Right cardiac atrium (tissue), 5 donors: ENCODE measurements at regions not wholly inside any gene's neighbourhood (a gene's known extent, or its start where the extent isn't known, plus 50 kb on each side); places are given as distances from the start of the nearest gene placed in this dataset.

Experiments
- ATAC-seq, 2 donors: fragments of 200-7000 bp; cut with Tn5 transposase; one replicate each; pipeline versions ENCODE4 v1.8.0 to v1.9.1; 2020; ENCODE audit warnings: moderate library complexity in 2 of 2, mild to moderate bottlenecking in 1 of 2
- DNase-seq, 3 donors: peaks; one replicate each; pipeline ENCODE4 v3.0.0-alpha.2; 2020
- H3K27ac ChIP-seq: one replicate; pipeline ENCODE4 v1.5.1; 2013; ENCODE audit warnings: mild to moderate bottlenecking, low read length, control low read depth, moderate library complexity
- H3K27me3 ChIP-seq: one replicate; pipeline ENCODE4 v1.6.1; 2013; ENCODE audit not compliant: control insufficient read depth, insufficient read depth
- H3K4me1 ChIP-seq: one replicate; pipeline ENCODE4 v1.6.1; 2013; ENCODE audit warnings: low read length; ENCODE audit not compliant: control insufficient read depth, insufficient read depth
- H3K4me3 ChIP-seq: one replicate; pipeline ENCODE4 v1.5.1; 2013; ENCODE audit warnings: low read length, control low read depth
- H3K9me3 ChIP-seq: one replicate; pipeline ENCODE4 v1.6.1; 2013; ENCODE audit warnings: low read length; ENCODE audit not compliant: control insufficient read depth
- WGBS: extraction: QIAGEN DNeasy Blood & Tissue Kit; methylation state at CpG from one replicate; pipeline ENCODE4 v1.1.7; 2013; 5-methylcytosine and 5-hydroxymethylcytosine counted together
- intact Hi-C, 4 donors: fragments of 100-400 bp; cut with DNase I; formaldehyde crosslinking; loops; one replicate each; pipeline versions ENCODE4 v1.11.0 to v1.14.0; 2022 to 2023
- donor health status: healthy with polysubstance abuse.
- donor health status: DM: no; HTN: yes; CAD: no.
- donor health status: DM: no; HTN: no; CAD: no.
- donor health status: DM: no; HTN: yes; CAD: no; lungs with severe emphysema.
- donor health status: DM: yes; HTN: yes; CAD: no.

DNA sequence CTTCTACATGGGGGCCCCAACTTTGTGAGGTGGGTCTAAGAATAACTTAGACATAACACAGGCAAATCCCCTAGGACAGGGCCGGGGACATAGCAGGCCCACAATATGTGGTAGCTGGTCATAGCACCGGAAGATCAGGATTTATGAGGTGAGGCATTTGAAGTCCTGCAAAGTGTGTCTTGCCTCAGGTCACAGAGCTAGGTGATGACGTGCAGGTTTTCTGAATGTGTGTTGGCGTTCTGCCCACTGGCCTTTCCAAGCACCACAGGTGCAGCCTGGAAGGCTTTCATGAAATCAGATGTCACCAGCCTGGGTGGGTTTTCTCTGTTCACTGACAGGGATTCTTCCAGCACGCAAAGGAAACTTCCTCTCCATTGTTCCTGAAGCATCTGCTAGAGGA, 119.1 kb downstream of the LRATD1 start:
- no peak for DNase-seq
- H3K27me3 ChIP-seq = no peaks in the 10 kb centered on the region
- no peak overlapping the region for H3K27ac ChIP-seq
- no peaks in the 10 kb centered on the region for H3K9me3 ChIP-seq
- intact Hi-C loops = no loop called here
- H3K4me3 ChIP-seq = no peak overlapping the region
- no peak for ATAC-seq
- H3K4me1 ChIP-seq = no peaks in the 10 kb centered on the region
- WGBS = 69% methylated on average over 5 of the region's 5 CpGs

DNA sequence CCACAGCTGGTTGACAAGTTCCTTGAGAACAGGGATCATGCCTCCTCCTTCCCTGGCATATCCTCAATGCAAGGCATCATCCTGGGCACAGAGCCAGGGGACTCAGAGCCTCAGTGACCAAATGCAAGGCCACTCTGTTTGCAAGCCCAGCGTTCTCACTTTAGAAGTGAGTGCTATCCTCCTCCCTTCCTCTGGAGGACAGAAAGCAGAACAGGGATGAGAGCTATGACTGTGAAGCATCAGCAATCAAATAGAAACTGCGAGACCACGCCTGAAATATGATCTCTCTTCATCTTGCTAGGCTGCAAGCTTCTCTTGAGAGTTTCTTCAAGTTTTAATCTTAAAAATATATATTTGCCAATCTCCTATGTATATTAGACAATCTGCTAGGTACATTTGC, 119.8 kb downstream of the LRATD1 start:
- Histone ChIP-seq H3K9me3 (no peaks in the 10 kb centered on the region), H3K4me3 (no peak overlapping the region), H3K27ac (no peak overlapping the region), H3K4me1 (no peaks in the 10 kb centered on the region), H3K27me3 (no peaks in the 10 kb centered on the region)
- no peak for DNase-seq
- no peak for ATAC-seq
- intact Hi-C loops = no loop called here
- WGBS = 78% methylated on average over 3 of the region's 3 CpGs

DNA sequence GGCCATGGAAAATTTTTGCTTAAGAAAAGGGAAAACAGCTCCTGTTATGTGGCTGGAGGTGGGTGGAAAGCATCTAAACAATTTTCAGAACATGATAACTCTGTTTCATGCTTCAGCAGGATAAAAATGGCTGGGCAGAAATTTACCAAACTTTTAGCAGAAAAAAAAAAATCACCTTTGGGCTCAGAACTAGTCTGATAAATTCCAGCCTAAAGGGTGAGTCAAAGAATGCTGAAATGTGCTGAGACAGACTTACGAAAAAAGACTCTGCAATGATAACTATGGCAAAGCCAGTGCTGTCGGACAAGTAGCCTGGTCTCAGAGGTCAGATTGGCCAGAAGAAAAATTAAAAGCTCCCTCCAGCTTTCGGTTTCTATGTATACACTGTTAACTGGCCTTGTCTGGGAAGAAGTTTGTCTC, 123.6 kb downstream of the LRATD1 start:
- ATAC-seq (no peak), DNase-seq (no peak)
- no peak overlapping the region for H3K4me3 ChIP-seq
- no peaks in the 10 kb centered on the region for H3K27me3 ChIP-seq
- 45% methylated on average over 3 of the region's 3 CpGs for WGBS
- H3K27ac ChIP-seq = no peak overlapping the region
- H3K9me3 ChIP-seq = no peaks in the 10 kb centered on the region
- intact Hi-C loops = no loop called here
- H3K4me1 ChIP-seq = no peaks in the 10 kb centered on the region

DNA sequence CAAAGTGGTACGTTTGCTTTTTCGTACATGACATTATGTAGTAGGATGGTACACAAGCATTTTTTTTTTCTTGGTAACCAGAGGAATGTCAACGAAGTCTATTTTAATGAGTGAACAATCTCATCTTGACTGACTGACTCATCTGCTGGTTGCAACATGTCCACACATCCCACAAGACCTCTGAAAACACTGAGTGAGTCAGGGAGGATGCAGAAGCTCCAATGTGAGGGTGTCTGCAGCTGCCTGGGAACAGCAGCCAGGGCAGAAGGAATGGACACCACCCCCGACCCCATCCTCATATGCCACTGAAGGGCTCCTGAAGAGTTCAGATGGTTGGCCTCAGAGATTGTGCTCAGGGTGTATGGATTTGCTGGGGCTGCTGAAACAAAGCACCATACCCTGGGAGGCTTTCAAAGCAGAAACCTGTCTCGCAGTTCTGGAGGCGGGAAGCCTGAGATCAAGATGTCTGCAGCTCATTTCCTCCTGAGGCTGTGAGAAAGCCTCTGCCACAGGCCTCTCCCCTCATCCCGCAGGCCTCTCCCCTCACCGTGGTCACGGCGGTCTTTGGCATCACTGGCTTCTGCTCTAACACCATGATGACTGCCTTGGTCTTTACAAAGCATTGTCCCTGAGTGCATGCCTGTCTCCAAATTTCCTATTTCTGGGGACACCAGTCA, 124.6 kb downstream of the LRATD1 start:
- 86% methylated on average over 10 of the region's 10 CpGs for WGBS
- no peaks in the 10 kb centered on the region for H3K4me1 ChIP-seq
- no peaks in the 10 kb centered on the region for H3K9me3 ChIP-seq
- H3K27me3 ChIP-seq = no peaks in the 10 kb centered on the region
- no peak overlapping the region for H3K4me3 ChIP-seq
- intact Hi-C loops = no loop called here
- peak in 1 of 3 donors; percentile 3 for DNase-seq
- H3K27ac ChIP-seq = no peak overlapping the region
- no peak for ATAC-seq

DNA sequence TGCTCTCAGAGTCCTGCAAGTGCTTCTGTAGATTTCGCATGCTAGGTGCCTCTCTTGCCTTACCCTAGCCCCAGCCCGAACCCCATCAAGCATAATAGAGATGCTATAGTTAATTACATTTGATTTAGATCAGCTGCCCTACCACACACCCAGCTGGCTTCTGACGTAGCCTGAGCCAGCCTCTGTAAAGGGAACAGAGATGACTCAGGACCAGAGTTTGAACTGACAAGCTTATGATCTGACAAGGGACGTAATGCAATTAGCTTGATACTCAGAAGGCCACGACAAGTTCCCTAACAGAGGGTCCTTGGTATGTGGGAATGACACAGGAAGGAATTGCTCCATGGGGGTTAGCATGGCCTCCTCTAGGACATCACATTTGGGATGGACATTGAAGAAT, 126.6 kb downstream of the LRATD1 start:
- no peaks in the 10 kb centered on the region for H3K4me1 ChIP-seq
- WGBS = 81% methylated on average over 5 of the region's 5 CpGs
- no peak for ATAC-seq
- no peak overlapping the region for H3K4me3 ChIP-seq
- H3K27me3 ChIP-seq = no peaks in the 10 kb centered on the region
- no peak overlapping the region for H3K27ac ChIP-seq
- DNase-seq = no peak
- intact Hi-C loops = no loop called here
- no peaks in the 10 kb centered on the region for H3K9me3 ChIP-seq

DNA sequence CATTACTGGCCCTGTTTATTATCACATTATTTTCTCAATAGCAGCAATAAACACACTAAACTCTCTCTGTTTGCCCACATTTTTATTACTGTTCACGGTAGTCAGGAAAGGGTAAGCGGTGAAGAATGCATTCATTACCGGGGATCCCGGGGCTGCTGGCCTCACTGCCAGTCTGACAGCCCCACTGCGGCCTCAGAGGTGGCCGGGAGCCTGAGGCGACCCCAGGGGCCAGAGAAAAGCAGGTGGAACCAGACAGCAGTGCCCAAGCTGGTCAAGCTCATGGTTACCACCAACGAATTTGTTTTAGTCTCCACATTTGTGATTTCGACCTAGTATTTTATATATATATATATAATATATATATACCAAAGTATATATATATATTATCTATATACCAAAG, 127.7 kb downstream of the LRATD1 start:
- Histone ChIP-seq H3K4me1 (no peaks in the 10 kb centered on the region), H3K4me3 (no peak overlapping the region), H3K9me3 (no peaks in the 10 kb centered on the region), H3K27me3 (no peaks in the 10 kb centered on the region), H3K27ac (no peak overlapping the region)
- DNase-seq = no peak
- intact Hi-C loops = no loop called here
- ATAC-seq = no peak
- WGBS = 84% methylated on average over 9 of the region's 9 CpGs

DNA sequence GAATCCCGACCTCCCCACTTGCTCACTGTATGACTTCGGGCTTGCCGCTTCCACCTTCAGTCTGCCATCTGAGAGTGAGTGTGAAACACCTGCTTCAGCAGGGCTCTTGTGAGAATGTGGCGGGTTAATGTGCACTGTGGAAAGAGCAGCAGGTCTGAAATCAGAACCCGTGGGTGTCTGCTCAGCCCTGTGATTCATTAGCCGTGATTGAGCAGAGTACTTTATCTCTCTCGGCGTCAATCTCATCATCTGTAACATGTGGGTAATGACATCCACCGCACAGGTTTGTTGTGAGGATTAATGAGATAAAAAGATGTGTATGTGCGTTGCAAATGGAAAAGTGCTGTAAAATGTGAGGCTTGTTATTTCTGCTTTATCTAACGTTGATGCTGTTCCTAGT, 128.6 kb downstream of the LRATD1 start:
- DNase-seq = no peak
- 62% methylated on average over 11 of the region's 11 CpGs for WGBS
- no peak for ATAC-seq
- Histone ChIP-seq H3K9me3 (no peaks in the 10 kb centered on the region), H3K27me3 (no peaks in the 10 kb centered on the region), H3K4me3 (no peak overlapping the region), H3K27ac (no peak overlapping the region), H3K4me1 (no peaks in the 10 kb centered on the region)
- intact Hi-C loops = no loop called here

DNA sequence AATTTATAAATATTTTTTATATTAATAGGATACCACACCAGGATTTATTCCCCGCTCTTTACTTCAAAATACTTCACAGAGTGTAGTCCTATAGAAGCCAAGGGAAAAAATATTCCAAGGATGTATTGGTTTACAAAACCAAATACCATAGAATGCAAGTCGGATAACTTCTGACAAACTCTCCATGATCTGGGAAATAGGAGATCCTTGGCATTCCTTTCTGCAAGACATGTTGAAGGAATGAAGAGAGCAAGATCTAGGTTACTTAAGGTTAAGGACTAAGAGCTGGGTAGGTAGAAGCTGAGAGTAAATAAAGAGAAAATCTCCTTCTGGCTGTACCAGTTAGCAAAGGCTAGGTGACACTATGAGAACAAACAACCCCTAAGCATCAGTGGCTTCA, 141.2 kb downstream of the LRATD1 start:
- ATAC-seq (no peak), DNase-seq (no peak)
- Histone ChIP-seq H3K4me1 (no peaks in the 10 kb centered on the region), H3K4me3 (no peak overlapping the region), H3K27me3 (no peaks in the 10 kb centered on the region), H3K27ac (no peak overlapping the region), H3K9me3 (no peaks in the 10 kb centered on the region)
- WGBS = 90% methylated on average over 2 of the region's 2 CpGs
- intact Hi-C loops = no loop called here

DNA sequence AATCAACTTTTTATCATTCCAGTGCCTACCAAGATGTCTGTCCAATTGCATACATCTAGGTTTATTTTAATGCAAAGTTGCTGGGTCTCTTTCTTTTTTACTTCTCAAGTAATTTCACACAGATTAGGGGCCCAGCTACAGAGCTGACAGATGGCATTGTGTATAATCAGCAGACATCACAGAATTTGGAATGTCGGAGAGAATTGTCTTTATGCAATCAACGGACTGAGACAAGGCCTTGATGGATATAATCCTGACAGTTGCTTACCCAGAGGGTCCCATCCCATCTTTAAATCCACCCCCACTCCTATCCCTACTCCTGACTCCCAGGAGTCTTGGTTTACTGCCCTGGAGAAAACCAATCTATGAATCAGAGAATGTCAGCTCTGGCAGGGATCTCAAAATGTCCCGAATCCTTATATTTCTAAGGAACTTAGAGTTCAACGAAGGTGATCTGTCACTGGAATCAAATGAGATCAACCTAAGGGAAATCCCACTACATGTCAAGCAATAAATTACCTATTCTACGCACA, 142.0 kb downstream of the LRATD1 start:
- WGBS = 77% methylated on average over 5 of the region's 5 CpGs

DNA sequence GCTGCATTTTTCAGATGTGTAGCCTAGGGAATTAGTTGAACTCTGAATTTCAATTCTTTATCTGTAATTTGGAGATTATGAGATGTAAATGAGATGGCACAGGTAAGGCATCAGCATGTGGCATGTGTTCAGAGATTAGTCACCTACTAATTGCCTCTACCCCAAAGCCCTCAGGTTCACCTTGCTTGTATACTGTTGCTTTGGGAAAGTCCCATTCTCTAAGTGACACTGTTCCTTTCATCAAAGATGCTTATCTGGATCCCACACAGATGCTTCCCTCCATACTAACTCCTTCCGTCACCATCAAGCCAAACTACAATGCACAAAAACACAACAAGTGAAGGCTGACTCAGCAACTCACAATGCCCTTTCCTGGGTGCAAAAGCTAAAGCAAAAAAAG, 143.7 kb downstream of the LRATD1 start:
- Histone ChIP-seq H3K9me3 (no peaks in the 10 kb centered on the region), H3K27me3 (no peaks in the 10 kb centered on the region), H3K4me3 (no peak overlapping the region), H3K27ac (no peak overlapping the region), H3K4me1 (no peaks in the 10 kb centered on the region)
- DNase-seq = no peak
- WGBS = 47% methylated on average over 1 of the region's 1 CpG
- intact Hi-C loops = no loop called here
- no peak for ATAC-seq

More for the DNA sequence above, 142.0 kb downstream of the LRATD1 start:
- Histone ChIP-seq H3K27me3 (no peaks in the 10 kb centered on the region), H3K9me3 (no peaks in the 10 kb centered on the region), H3K4me3 (no peak overlapping the region), H3K27ac (no peak overlapping the region), H3K4me1 (no peaks in the 10 kb centered on the region)
- no peak for DNase-seq
- intact Hi-C loops = no loop called here
- ATAC-seq = no peak

DNA sequence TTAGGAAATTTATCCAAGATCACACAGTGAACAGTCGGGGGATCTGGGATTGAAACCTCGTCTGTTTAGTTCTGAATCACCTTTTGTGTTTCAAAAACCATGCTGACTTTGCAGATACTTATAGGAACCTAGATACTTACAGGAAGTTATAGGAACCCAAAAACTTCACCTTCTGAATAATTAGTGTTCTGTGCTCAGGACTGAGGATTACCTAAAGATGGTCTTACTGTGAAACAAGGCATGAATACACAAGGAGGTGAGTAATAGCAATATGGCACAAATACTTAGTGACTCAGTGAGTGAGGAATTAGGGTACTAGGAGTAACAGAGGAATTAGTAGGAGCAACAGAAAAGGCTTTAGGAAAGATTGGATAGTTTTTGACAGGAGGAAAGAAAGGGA, 145.5 kb downstream of the LRATD1 start:
- Histone ChIP-seq H3K27ac (no peak overlapping the region), H3K4me3 (no peak overlapping the region), H3K9me3 (no peaks in the 10 kb centered on the region), H3K27me3 (no peaks in the 10 kb centered on the region), H3K4me1 (no peaks in the 10 kb centered on the region)
- intact Hi-C loops = no loop called here
- 84% methylated on average over 2 of the region's 2 CpGs for WGBS
- ATAC-seq (no peak), DNase-seq (no peak)

DNA sequence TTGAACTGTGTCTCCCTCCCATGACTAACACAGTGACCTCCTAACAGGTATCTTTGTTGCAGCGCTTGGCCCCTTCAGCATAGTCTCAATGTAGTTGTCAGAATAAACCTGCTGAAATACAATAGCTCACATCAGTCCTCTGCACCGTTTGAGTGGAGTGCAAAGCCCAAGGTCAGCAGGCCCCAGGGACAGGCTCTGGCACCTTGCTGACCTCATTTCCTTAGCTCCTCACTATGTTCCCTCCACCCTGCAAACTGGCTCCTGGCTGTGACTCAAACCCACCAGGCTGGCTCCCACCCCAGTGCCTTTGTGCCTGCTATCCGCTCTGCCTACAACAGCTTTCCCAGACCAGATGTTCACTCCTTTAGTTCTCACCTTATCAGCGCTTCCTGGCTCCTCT, 146.7 kb downstream of the LRATD1 start:
- intact Hi-C loops = no loop called here
- H3K27ac ChIP-seq = no peak overlapping the region
- no peak for DNase-seq
- 67% methylated on average over 4 of the region's 4 CpGs for WGBS
- peak in 1 of 2 donors; percentile 29 for ATAC-seq
- no peaks in the 10 kb centered on the region for H3K4me1 ChIP-seq
- no peaks in the 10 kb centered on the region for H3K9me3 ChIP-seq
- H3K4me3 ChIP-seq = no peak overlapping the region
- no peaks in the 10 kb centered on the region for H3K27me3 ChIP-seq
